GM19239 (cell line): ENCODE measurements at regions not wholly inside any gene's neighbourhood (a gene's known extent, or its start where the extent isn't known, plus 50 kb on each side); places are given as distances from the start of the nearest gene placed in this dataset.

Experiments
- DNase-seq: peaks from one replicate; pipeline ENCODE4 v3.0.0; 2011; ENCODE audit warnings: low spot score; ENCODE audit not compliant: insufficient read length
- FAIRE-seq: peaks from 2 replicates; lab custom pipeline; 2011; peaks lifted over from hg19 to GRCh38; lab: Jason Lieb, UNC

- FAIRE-seq (peak; percentile 92), DNase-seq (no peak)
These were observed 98.6 kb downstream of the BCL2L11 start for GRCh38 chr2:111219285-111219684.

GRCh38 chr2:111219734-111220505 is 99.2 kb downstream of the BCL2L11 start:
- DNase-seq (no peak), FAIRE-seq (no peak)

- FAIRE-seq = no peak
- DNase-seq = no peak
These were observed 100.2 kb downstream of the BCL2L11 start for GRCh38 chr2:111220962-111221361.

GRCh38 chr2:111221701-111222100 is 101.0 kb downstream of the BCL2L11 start:
- FAIRE-seq (no peak), DNase-seq (no peak)

- FAIRE-seq (no peak), DNase-seq (no peak)
These were observed 101.6 kb downstream of the BCL2L11 start for GRCh38 chr2:111222204-111222866.

GRCh38 chr2:111225856-111226255 is 105.1 kb downstream of the BCL2L11 start:
- FAIRE-seq (no peak), DNase-seq (no peak)

- DNase-seq = no peak
- FAIRE-seq = no peak
These were observed 106.4 kb downstream of the BCL2L11 start for GRCh38 chr2:111226876-111227700.

GRCh38 chr2:111227716-111228141 is 107.0 kb downstream of the BCL2L11 start:
- no peak for FAIRE-seq
- DNase-seq = no peak

- no peak for DNase-seq
- no peak for FAIRE-seq
These were observed 111.0 kb downstream of the BCL2L11 start for GRCh38 chr2:111231532-111232252.

GRCh38 chr2:111235192-111236015 is 114.7 kb downstream of the BCL2L11 start:
- no peak for FAIRE-seq
- no peak for DNase-seq

GRCh38 chr2:111236025-111236424 is 115.3 kb downstream of the BCL2L11 start:
- FAIRE-seq (no peak), DNase-seq (no peak)

- no peak for FAIRE-seq
- no peak for DNase-seq
These were observed 117.6 kb downstream of the BCL2L11 start for GRCh38 chr2:111238296-111238695.

- DNase-seq = peak; percentile 31
- FAIRE-seq = peak; percentile 8
These were observed 118.4 kb downstream of the BCL2L11 start for GRCh38 chr2:111239107-111239506.

- FAIRE-seq (no peak), DNase-seq (no peak)
These were observed 119.0 kb downstream of the BCL2L11 start for GRCh38 chr2:111239581-111240249.

- FAIRE-seq (no peak), DNase-seq (no peak)
These were observed 122.6 kb downstream of the BCL2L11 start for GRCh38 chr2:111243295-111243694.

GRCh38 chr2:111244864-111245263 is 124.2 kb downstream of the BCL2L11 start:
- no peak for DNase-seq
- no peak for FAIRE-seq

GRCh38 chr2:111246620-111247061 is 125.9 kb downstream of the BCL2L11 start:
- DNase-seq (no peak), FAIRE-seq (no peak)

- DNase-seq = no peak
These were observed 126.8 kb downstream of the BCL2L11 start for GRCh38 chr2:111247491-111247890.

GRCh38 chr2:111249806-111250205 is 129.1 kb downstream of the BCL2L11 start:
- DNase-seq (no peak), FAIRE-seq (no peak)

More at GRCh38 chr2:111247491-111247890, 126.8 kb downstream of the BCL2L11 start:
- FAIRE-seq = no peak
